Tibial artery (tissue), 4 donors: ENCODE measurements at regions not wholly inside any gene's neighbourhood (a gene's known extent, or its start where the extent isn't known, plus 50 kb on each side); places are given as distances from the start of the nearest gene placed in this dataset.

Experiments
- DNase-seq, 2 donors: peaks; one replicate each; pipeline ENCODE4 v3.0.0-alpha.2; 2019
- H3K27ac ChIP-seq, 2 donors: fragments of 200-600 bp; sonication (generic) in 1 of 2; 1 replicate in 1 of 2; 2 replicates in 1 of 2; pipeline ENCODE4 v1.5.1; 2018 to 2019; ENCODE audit warnings: mild to moderate bottlenecking in 1 of 2
- H3K27me3 ChIP-seq, 2 donors: fragments of 200-600 bp; sonication (generic) in 1 of 2; one replicate each; pipeline versions ENCODE4 v1.5.1 to v1.6.0; 2016 to 2019
- H3K36me3 ChIP-seq, 3 donors: fragments of 200-600 bp; sonication (generic) in 2 of 3; one replicate each; pipeline ENCODE4 v1.5.1; 2016 to 2019; ENCODE audit warnings: mild to moderate bottlenecking in 2 of 3
- H3K4me1 ChIP-seq, 4 donors: fragments of 200-600 bp; sonication (generic) in 2 of 4; 1 replicate in 3 of 4; 2 replicates in 1 of 4; pipeline ENCODE4 v1.5.1; 2016 to 2019
- H3K4me3 ChIP-seq, 2 donors: fragments of 200-600 bp; sonication (generic) in 1 of 2; 1 replicate in 1 of 2; 2 replicates in 1 of 2; pipeline ENCODE4 v1.5.1; 2018 to 2019; ENCODE audit warnings: mild to moderate bottlenecking in 2 of 2
- H3K9me3 ChIP-seq, 3 donors: fragments of 200-600 bp; sonication (generic) in 1 of 3; one replicate each; pipeline ENCODE4 v1.5.1; 2016 to 2019
- intact Hi-C: fragments of 100-400 bp; cut with DNase I; formaldehyde crosslinking; loops from one replicate; pipeline ENCODE4 v1.15.0; 2023; ENCODE audit warnings: low total_unique reads
- TF ChIP-seq, protein P1 (sequence below), 2 experiments: fragments of 200-600 bp in 1 of 2; fragments of 450-650 bp in 1 of 2; IDR thresholded peaks; one replicate each; pipeline ENCODE4 v1.5.1; 2017 to 2019; ENCODE audit warnings: antibody characterized with exemption in 2 of 2, mild to moderate bottlenecking in 1 of 2, moderate library complexity in 1 of 2

DNA sequence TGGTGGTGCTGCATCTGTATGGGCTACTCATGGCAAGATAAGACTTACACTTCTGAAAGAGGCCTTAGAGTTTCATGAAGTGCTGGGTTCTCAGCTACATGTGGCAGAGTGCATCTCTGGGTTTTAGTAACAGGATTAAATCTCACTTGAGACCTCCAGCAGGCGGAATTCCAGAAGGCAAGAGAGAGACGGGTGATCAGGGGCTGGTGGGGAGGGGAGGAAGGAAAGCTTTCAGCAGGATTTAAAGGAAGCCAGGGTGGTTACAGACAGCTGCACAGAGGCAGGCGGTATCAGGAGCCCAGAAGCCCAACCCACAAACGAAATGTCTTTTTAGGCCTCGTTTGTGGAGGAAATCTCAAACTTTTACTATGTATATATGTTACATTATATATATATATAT lies 56.2 kb upstream of the CD82 start:
- H3K4me3 ChIP-seq: no peak overlapping the region
- no peaks in the 10 kb centered on the region for H3K4me1 ChIP-seq
- TF ChIP-seq, protein P1, sequence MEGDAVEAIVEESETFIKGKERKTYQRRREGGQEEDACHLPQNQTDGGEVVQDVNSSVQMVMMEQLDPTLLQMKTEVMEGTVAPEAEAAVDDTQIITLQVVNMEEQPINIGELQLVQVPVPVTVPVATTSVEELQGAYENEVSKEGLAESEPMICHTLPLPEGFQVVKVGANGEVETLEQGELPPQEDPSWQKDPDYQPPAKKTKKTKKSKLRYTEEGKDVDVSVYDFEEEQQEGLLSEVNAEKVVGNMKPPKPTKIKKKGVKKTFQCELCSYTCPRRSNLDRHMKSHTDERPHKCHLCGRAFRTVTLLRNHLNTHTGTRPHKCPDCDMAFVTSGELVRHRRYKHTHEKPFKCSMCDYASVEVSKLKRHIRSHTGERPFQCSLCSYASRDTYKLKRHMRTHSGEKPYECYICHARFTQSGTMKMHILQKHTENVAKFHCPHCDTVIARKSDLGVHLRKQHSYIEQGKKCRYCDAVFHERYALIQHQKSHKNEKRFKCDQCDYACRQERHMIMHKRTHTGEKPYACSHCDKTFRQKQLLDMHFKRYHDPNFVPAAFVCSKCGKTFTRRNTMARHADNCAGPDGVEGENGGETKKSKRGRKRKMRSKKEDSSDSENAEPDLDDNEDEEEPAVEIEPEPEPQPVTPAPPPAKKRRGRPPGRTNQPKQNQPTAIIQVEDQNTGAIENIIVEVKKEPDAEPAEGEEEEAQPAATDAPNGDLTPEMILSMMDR (IDR thresholded peaks at IDR 0.05): no peak
- no peaks in the 10 kb centered on the region for H3K36me3 ChIP-seq
- DNase-seq: no peak
- peaks cover 0 to 21% of the 10 kb centered on the region in 2 donors for H3K27me3 ChIP-seq
- H3K27ac ChIP-seq: no peak overlapping the region
- intact Hi-C loops: no loop called here
- H3K9me3 ChIP-seq: peaks cover 0 to 8% (median 7%) of the 10 kb centered on the region in 3 donors

DNA sequence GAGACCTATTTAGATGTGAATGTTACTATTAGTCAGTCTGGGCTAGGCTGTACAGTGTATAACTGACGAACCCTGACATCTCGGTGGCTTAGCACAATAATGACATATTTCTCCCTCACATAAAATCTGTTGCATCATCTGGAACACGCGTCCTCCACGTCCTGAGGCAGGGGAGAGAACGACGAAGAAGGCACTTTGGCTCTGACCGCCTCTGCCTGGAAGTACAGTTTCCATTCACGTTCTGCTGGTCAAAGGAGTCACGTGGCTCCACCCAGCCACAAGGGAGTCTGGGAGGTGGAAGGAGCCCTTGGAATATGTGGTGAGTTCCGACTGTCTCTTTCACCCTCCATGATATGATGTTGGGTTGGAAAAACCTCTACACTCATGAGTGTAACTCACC lies 55.1 kb upstream of the CD82 start:
- no peak overlapping the region for H3K27ac ChIP-seq
- no peaks in the 10 kb centered on the region for H3K36me3 ChIP-seq
- H3K4me1 ChIP-seq: no peaks in the 10 kb centered on the region
- TF ChIP-seq, protein P1 (IDR thresholded peaks at IDR 0.05): no peak
- H3K27me3 ChIP-seq: peaks cover 0 to 14% of the 10 kb centered on the region in 2 donors
- H3K9me3 ChIP-seq: peaks cover 0 to 8% (median under 1%) of the 10 kb centered on the region in 3 donors
- DNase-seq: no peak
- intact Hi-C loops: no loop called here
- no peak overlapping the region for H3K4me3 ChIP-seq

DNA sequence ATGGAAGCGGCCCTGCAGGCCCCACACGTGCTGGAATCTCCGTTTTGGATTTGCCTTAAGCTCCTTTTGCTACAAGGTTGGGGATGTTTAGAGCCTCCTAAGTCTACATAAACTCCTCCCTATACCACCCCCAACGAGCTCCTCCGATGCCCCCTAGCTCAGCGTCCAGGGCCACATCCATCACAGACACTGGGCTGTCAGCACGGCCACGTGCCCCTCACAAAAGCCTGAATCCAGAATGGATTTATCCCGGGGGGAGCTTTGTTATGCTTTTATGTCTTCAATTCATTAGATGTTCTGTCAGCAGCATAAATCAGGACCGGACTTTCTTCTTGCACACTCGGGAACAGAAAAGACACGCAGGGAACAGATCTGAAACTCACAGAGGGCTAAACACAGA lies 52.6 kb upstream of the CD82 start:
- no peaks in the 10 kb centered on the region for H3K36me3 ChIP-seq
- intact Hi-C loops: no loop called here
- peaks cover 0 to 10% of the 10 kb centered on the region in 2 donors for H3K27me3 ChIP-seq
- no peak overlapping the region for H3K4me3 ChIP-seq
- TF ChIP-seq, protein P1 (IDR thresholded peaks at IDR 0.05): no peak
- no peaks in the 10 kb centered on the region for H3K4me1 ChIP-seq
- DNase-seq: no peak
- no peak overlapping the region for H3K27ac ChIP-seq
- no peaks in the 10 kb centered on the region for H3K9me3 ChIP-seq

DNA sequence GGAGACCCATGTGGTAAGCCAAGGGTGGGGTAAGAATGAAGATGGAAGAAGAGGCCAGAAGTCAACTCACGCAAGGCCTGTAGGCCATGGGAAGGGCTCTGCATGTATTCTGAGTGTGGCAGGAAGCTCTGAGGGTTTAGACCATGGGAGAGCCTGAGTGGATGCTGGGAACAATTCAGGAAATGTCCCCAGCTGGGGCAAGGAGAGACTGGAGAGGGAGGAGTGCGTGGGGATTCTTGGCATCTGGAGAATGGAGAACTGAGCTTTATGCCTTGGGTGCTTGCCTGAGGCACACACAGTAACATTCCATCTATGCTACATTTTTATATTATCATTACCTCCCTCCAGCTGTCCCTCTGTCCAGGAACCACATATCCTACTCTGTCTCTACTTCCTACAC lies 50.4 kb upstream of the CD82 start:
- Histone ChIP-seq H3K27ac (no peak overlapping the region), H3K36me3 (no peaks in the 10 kb centered on the region), H3K9me3 (no peaks in the 10 kb centered on the region), H3K4me1 (no peaks in the 10 kb centered on the region), H3K27me3 (peaks cover 0 to 25% of the 10 kb centered on the region in 2 donors), H3K4me3 (no peak overlapping the region)
- TF ChIP-seq, protein P1 (IDR thresholded peaks at IDR 0.05): no peak
- intact Hi-C loops: no loop called here
- DNase-seq: no peak
